NCI-H748 (cell line): ENCODE measurements at regions not wholly inside any gene's neighbourhood (a gene's known extent, or its start where the extent isn't known, plus 50 kb on each side); places are given as distances from the start of the nearest gene placed in this dataset.

ENCODE experiments used
- DNase-seq: peaks from one replicate; lab custom pipeline; 2025; ENCODE audit not compliant: unreplicated experiment; lab: John Stamatoyannopoulos, UW

GRCh38 chr7:32347244-32347828, 142.8 kb downstream of the LSM5 start:
- DNase-seq: peak; percentile 8

- no peak for DNase-seq
Measured at GRCh38 chr7:32346253-32346652, 143.9 kb downstream of the LSM5 start.

- no peak for DNase-seq
Measured at GRCh38 chr7:32336726-32337125, 153.5 kb downstream of the LSM5 start.

- no peak for DNase-seq
Measured at GRCh38 chr7:32335107-32335506, 155.1 kb downstream of the LSM5 start.

- DNase-seq: no peak
Measured at GRCh38 chr7:32330602-32331001, 159.6 kb downstream of the LSM5 start.

- DNase-seq: no peak
Measured at GRCh38 chr7:32326078-32326477, 164.1 kb downstream of the LSM5 start.

GRCh38 chr7:32323712-32324111, 166.5 kb downstream of the LSM5 start:
- DNase-seq: no peak

GRCh38 chr7:32319012-32319382, 171.2 kb downstream of the LSM5 start:
- no peak for DNase-seq

GRCh38 chr7:32318300-32319011, 171.7 kb downstream of the LSM5 start:
- DNase-seq: no peak

- DNase-seq: no peak
Measured at GRCh38 chr7:32316839-32317238, 173.3 kb downstream of the LSM5 start.

GRCh38 chr7:32314761-32315160, 175.4 kb downstream of the LSM5 start:
- DNase-seq: no peak

GRCh38 chr7:32301427-32301826, 188.8 kb downstream of the LSM5 start:
- DNase-seq: no peak

- DNase-seq: peak; percentile 45
Measured at GRCh38 chr7:32299133-32299702, 191.0 kb downstream of the LSM5 start.

GRCh38 chr7:32298408-32299132, 191.6 kb downstream of the LSM5 start:
- DNase-seq: peak; percentile 67

GRCh38 chr7:32293833-32294232, 196.3 kb downstream of the LSM5 start:
- no peak for DNase-seq

- no peak for DNase-seq
Measured at GRCh38 chr7:32289651-32290414, 200.3 kb downstream of the LSM5 start.

GRCh38 chr7:32285698-32286097, 204.5 kb downstream of the LSM5 start:
- DNase-seq: no peak

GRCh38 chr7:32283546-32283945, 206.6 kb downstream of the LSM5 start:
- DNase-seq: peak; percentile 7

GRCh38 chr7:32279500-32279899, 209.3 kb upstream of the PDE1C start:
- DNase-seq: no peak

- DNase-seq: no peak
Measured at GRCh38 chr7:32275216-32276009, 205.2 kb upstream of the PDE1C start.
